Neural crest cell (in vitro differentiated cells): ENCODE measurements at regions not wholly inside any gene's neighbourhood (a gene's known extent, or its start where the extent isn't known, plus 50 kb on each side); places are given as distances from the start of the nearest gene placed in this dataset.
"Not testable (repeated sequence)": the region's sequence is repeated elsewhere in the genome, so short reads cannot be mapped to it uniquely, and the experiment has no call there.

Experiments used
- DNase-seq: peaks from one replicate; pipeline ENCODE4 v3.0.0; 2021; ENCODE audit warnings: low read depth, mixed read lengths, low spot score
- H3K27ac Mint-ChIP-seq: one replicate; pipeline ENCODE4 v1.8.0; 2021; ENCODE audit warnings: mild to moderate bottlenecking, mixed read lengths; ENCODE audit not compliant: unreplicated experiment
- H3K27me3 Mint-ChIP-seq: 2 replicates; pipeline ENCODE4 v1.8.0; 2021; ENCODE audit warnings: low read depth, mild to moderate bottlenecking, mixed read lengths
- H3K36me3 Mint-ChIP-seq: 2 replicates; pipeline ENCODE4 v1.8.0; 2021; ENCODE audit warnings: low read depth, mild to moderate bottlenecking, mixed read lengths
- H3K4me1 Mint-ChIP-seq: 2 replicates; pipeline ENCODE4 v1.8.0; 2021; ENCODE audit warnings: mixed read lengths
- H3K4me3 Mint-ChIP-seq: one replicate; pipeline ENCODE4 v1.8.0; 2021; ENCODE audit warnings: mild to moderate bottlenecking, mixed read lengths
- H3K9me3 Mint-ChIP-seq: 2 replicates; pipeline ENCODE4 v1.8.0; 2021; ENCODE audit warnings: mixed read lengths
- CTCF ChIP-seq: fragments of 200-600 bp; sonication (generic); conservative IDR thresholded peaks from 2 replicates; pipeline ENCODE4 v1.5.0; 2021; ENCODE audit warnings: antibody characterized with exemption, mild to moderate bottlenecking

GRCh38 chr12:38515912-38516311, 199.3 kb downstream of the ALG10B start:
- peak overlapping the region; percentile 95 for H3K27ac Mint-ChIP-seq
- no peak for TF ChIP-seq CTCF
- H3K9me3 Mint-ChIP-seq: peaks cover 4% of the 10 kb centered on the region
- H3K36me3 Mint-ChIP-seq: peaks cover 5% of the 10 kb centered on the region
- H3K27me3 Mint-ChIP-seq: no peaks in the 10 kb centered on the region
- DNase-seq: no peak
- peaks cover 18% of the 10 kb centered on the region for H3K4me1 Mint-ChIP-seq
- no peak overlapping the region for H3K4me3 Mint-ChIP-seq

GRCh38 chr12:38516418-38516817, 199.8 kb downstream of the ALG10B start:
- no peak for DNase-seq
- Mint-ChIP-seq H3K4me1 (peaks cover 18% of the 10 kb centered on the region), H3K4me3 (no peak overlapping the region), H3K9me3 (peaks cover 4% of the 10 kb centered on the region), H3K27ac (peak overlapping the region; percentile 85), H3K36me3 (peaks cover 2% of the 10 kb centered on the region), H3K27me3 (no peaks in the 10 kb centered on the region)
- no peak for TF ChIP-seq CTCF

GRCh38 chr12:38523920-38524319, 207.3 kb downstream of the ALG10B start:
- H3K36me3 Mint-ChIP-seq: no peaks in the 10 kb centered on the region
- TF ChIP-seq CTCF: no peak
- no peak overlapping the region for H3K4me3 Mint-ChIP-seq
- H3K9me3 Mint-ChIP-seq: no peaks in the 10 kb centered on the region
- H3K27me3 Mint-ChIP-seq: no peaks in the 10 kb centered on the region
- H3K27ac Mint-ChIP-seq: no peak overlapping the region
- DNase-seq: no peak
- H3K4me1 Mint-ChIP-seq: peaks cover 4% of the 10 kb centered on the region

- no peak for DNase-seq
- H3K27me3 Mint-ChIP-seq: peaks cover 3% of the 10 kb centered on the region
- peaks cover 4% of the 10 kb centered on the region for H3K4me1 Mint-ChIP-seq
- no peaks in the 10 kb centered on the region for H3K9me3 Mint-ChIP-seq
- no peak for TF ChIP-seq CTCF
- peak overlapping the region; percentile 69 for H3K27ac Mint-ChIP-seq
- no peak overlapping the region for H3K4me3 Mint-ChIP-seq
- no peaks in the 10 kb centered on the region for H3K36me3 Mint-ChIP-seq
Measured at GRCh38 chr12:38527631-38528030, 211.1 kb downstream of the ALG10B start.

GRCh38 chr12:38528527-38528926, 212.0 kb downstream of the ALG10B start:
- peaks cover 3% of the 10 kb centered on the region for H3K27me3 Mint-ChIP-seq
- DNase-seq: no peak
- H3K27ac Mint-ChIP-seq: no peak overlapping the region
- H3K36me3 Mint-ChIP-seq: no peaks in the 10 kb centered on the region
- peaks cover 4% of the 10 kb centered on the region for H3K4me1 Mint-ChIP-seq
- no peak for TF ChIP-seq CTCF
- H3K4me3 Mint-ChIP-seq: no peak overlapping the region
- H3K9me3 Mint-ChIP-seq: no peaks in the 10 kb centered on the region

- DNase-seq, H3K27ac Mint-ChIP-seq, H3K4me1 Mint-ChIP-seq, H3K36me3 Mint-ChIP-seq, H3K27me3 Mint-ChIP-seq, H3K4me3 Mint-ChIP-seq, H3K9me3 Mint-ChIP-seq: not testable (repeated sequence)
Measured at GRCh38 chr12:38529281-38529680, 212.7 kb downstream of the ALG10B start.
